ENCODE measurements at regions not wholly inside any gene's neighbourhood (a gene's known extent, or its start where the extent isn't known, plus 50 kb on each side); places are given as distances from the start of the nearest gene placed in this dataset.

DNA sequence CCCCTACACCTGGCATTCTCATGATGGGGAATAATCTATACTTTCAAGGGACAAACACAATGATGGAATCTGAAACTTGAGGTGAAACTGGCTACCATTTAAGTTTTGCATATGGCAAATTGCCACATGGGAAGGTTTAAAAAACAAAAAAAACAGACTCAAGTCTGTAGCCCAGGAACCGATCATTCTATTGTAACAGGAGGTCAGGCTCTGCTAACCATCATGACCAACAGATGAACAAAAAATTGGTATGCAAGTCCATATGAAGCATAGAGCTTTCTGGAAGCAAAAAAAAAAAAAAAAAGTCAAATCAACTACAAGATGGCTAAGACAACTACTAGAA, 594.3 kb upstream of the DIPK2B start:
- no peak for DNase-seq (ENCODE audit: low read depth, low spot score)
- no CpG with 5 or more reads among the region's 1 CpG for WGBS (ENCODE audit: insufficient coverage, insufficient read length)
- H3K27me3 ChIP-seq (ENCODE audit: control insufficient read depth, insufficient read depth, low read length): no peaks in the 10 kb centered on the region
- no peaks in the 10 kb centered on the region; the same call in 1 of the 2 replicates for H3K36me3 ChIP-seq (ENCODE audit: control insufficient read depth, insufficient read depth, low read length)
- H3K27ac ChIP-seq (ENCODE audit: low read length): no peak overlapping the region
- no peaks in the 10 kb centered on the region for H3K9me3 ChIP-seq (ENCODE audit: control insufficient read depth, insufficient read depth, low read length)
- H3K4me3 ChIP-seq (ENCODE audit: low read length): no peak overlapping the region
- H3K4me1 ChIP-seq (ENCODE audit: control insufficient read depth, insufficient read depth, low read length): peaks cover 5% of the 10 kb centered on the region; the same call in 1 of the 2 replicates

DNA sequence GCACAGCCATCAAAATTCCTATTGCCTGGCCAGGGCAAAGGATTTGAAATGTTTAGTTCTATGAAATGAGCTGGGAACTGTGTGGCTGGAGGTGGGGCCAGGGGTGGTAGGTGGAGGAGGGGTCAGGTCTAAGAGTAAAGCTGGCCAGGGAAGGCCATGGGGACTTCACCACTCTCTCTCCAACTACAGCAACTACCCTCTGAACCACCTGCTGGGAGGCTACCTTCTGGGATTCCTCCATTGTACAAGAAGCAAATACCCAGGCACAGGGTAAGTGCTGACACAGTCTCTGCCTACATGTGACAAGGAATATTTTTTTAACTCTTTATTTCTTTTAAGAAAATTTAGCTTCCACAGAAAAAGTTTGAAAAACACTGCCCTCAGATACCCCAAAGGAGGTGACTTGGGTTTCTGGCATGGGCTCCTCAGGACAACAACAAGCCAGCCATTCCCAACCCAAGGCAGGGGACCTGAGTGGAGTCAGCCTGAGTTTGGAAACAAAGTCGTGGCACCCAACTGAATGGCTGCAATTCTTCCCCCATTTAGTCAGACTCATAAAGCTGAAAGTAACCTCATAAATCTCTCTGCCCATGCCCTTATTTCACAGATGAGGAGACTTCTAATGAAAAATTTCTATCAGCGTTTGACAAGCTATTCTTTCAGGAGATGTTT, 593.8 kb upstream of the DIPK2B start:
- no CpG with 5 or more reads among the region's 2 CpGs for WGBS (ENCODE audit: insufficient coverage, insufficient read length)
- Histone ChIP-seq H3K27me3 (ENCODE audit: control insufficient read depth, insufficient read depth, low read length) (no peaks in the 10 kb centered on the region), H3K9me3 (ENCODE audit: control insufficient read depth, insufficient read depth, low read length) (no peaks in the 10 kb centered on the region), H3K4me1 (ENCODE audit: control insufficient read depth, insufficient read depth, low read length) (peaks cover 2% of the 10 kb centered on the region; the same call in 1 of the 2 replicates), H3K36me3 (ENCODE audit: control insufficient read depth, insufficient read depth, low read length) (no peaks in the 10 kb centered on the region; the same call in 1 of the 2 replicates), H3K4me3 (ENCODE audit: low read length) (no peak overlapping the region), H3K27ac (ENCODE audit: low read length) (no peak overlapping the region)
- no peak for DNase-seq (ENCODE audit: low read depth, low spot score)

DNA sequence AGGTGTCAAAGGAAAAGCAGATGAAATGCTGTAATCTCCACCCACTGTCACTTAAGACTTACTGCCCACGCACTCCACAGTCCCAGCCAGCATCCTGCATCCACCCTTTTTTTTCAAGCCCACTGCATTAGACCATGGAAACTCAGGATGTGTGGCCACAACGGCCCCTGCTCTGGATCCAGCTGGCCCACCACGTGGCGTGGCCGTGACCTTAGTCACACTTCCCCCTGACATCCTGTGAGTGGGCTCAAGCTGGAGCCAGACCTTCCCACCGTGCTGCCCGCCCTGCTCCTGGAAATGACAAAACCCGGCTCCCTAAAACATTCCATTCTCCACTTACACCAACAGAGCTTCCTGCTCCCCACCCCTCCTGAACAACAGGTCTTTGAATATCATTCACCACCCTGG, 588.3 kb upstream of the DIPK2B start:
- Histone ChIP-seq H3K4me3 (ENCODE audit: low read length) (no peak overlapping the region), H3K4me1 (ENCODE audit: control insufficient read depth, insufficient read depth, low read length) (peaks cover 5% of the 10 kb centered on the region), H3K27me3 (ENCODE audit: control insufficient read depth, insufficient read depth, low read length) (no peaks in the 10 kb centered on the region), H3K36me3 (ENCODE audit: control insufficient read depth, insufficient read depth, low read length) (no peaks in the 10 kb centered on the region; the same call in 1 of the 2 replicates), H3K27ac (ENCODE audit: low read length) (no peak overlapping the region), H3K9me3 (ENCODE audit: control insufficient read depth, insufficient read depth, low read length) (no peaks in the 10 kb centered on the region)
- no peak for DNase-seq (ENCODE audit: low read depth, low spot score)
- WGBS (ENCODE audit: insufficient coverage, insufficient read length): no CpG with 5 or more reads among the region's 8 CpGs

GRCh38 chrX:45788315-45788714, 587.6 kb upstream of the DIPK2B start:
- WGBS (ENCODE audit: insufficient coverage, insufficient read length): no CpG with 5 or more reads among the region's 5 CpGs
- DNase-seq (ENCODE audit: low read depth, low spot score): no peak
- Histone ChIP-seq H3K4me3 (ENCODE audit: low read length) (no peak overlapping the region), H3K9me3 (ENCODE audit: control insufficient read depth, insufficient read depth, low read length) (no peaks in the 10 kb centered on the region), H3K27me3 (ENCODE audit: control insufficient read depth, insufficient read depth, low read length) (no peaks in the 10 kb centered on the region), H3K27ac (ENCODE audit: low read length) (no peak overlapping the region), H3K36me3 (ENCODE audit: control insufficient read depth, insufficient read depth, low read length) (no peaks in the 10 kb centered on the region), H3K4me1 (ENCODE audit: control insufficient read depth, insufficient read depth, low read length) (peaks cover 6% of the 10 kb centered on the region)

- WGBS (ENCODE audit: insufficient coverage, insufficient read length): no CpG with 5 or more reads among the region's 3 CpGs
- Histone ChIP-seq H3K36me3 (ENCODE audit: control insufficient read depth, insufficient read depth, low read length) (no peaks in the 10 kb centered on the region), H3K27me3 (ENCODE audit: control insufficient read depth, insufficient read depth, low read length) (no peaks in the 10 kb centered on the region), H3K27ac (ENCODE audit: low read length) (no peak overlapping the region), H3K4me1 (ENCODE audit: control insufficient read depth, insufficient read depth, low read length) (peaks cover 5% of the 10 kb centered on the region), H3K9me3 (ENCODE audit: control insufficient read depth, insufficient read depth, low read length) (no peaks in the 10 kb centered on the region), H3K4me3 (ENCODE audit: low read length) (no peak overlapping the region)
- no peak for DNase-seq (ENCODE audit: low read depth, low spot score)
Measured at GRCh38 chrX:45784590-45784989, 583.9 kb upstream of the DIPK2B start.

- H3K36me3 ChIP-seq (ENCODE audit: control insufficient read depth, insufficient read depth, low read length): no peaks in the 10 kb centered on the region
- no peak for DNase-seq (ENCODE audit: low read depth, low spot score)
- no peaks in the 10 kb centered on the region for H3K9me3 ChIP-seq (ENCODE audit: control insufficient read depth, insufficient read depth, low read length)
- no peak overlapping the region for H3K27ac ChIP-seq (ENCODE audit: low read length)
- whole genome bisulfite sequencing (ENCODE audit: insufficient coverage, insufficient read length): no CpG with 5 or more reads among the region's 6 CpGs
- peaks cover 3% of the 10 kb centered on the region for H3K4me1 ChIP-seq (ENCODE audit: control insufficient read depth, insufficient read depth, low read length)
- no peaks in the 10 kb centered on the region for H3K27me3 ChIP-seq (ENCODE audit: control insufficient read depth, insufficient read depth, low read length)
- H3K4me3 ChIP-seq (ENCODE audit: low read length): no peak overlapping the region
Measured at GRCh38 chrX:45783002-45783401, 582.3 kb upstream of the DIPK2B start.

DNA sequence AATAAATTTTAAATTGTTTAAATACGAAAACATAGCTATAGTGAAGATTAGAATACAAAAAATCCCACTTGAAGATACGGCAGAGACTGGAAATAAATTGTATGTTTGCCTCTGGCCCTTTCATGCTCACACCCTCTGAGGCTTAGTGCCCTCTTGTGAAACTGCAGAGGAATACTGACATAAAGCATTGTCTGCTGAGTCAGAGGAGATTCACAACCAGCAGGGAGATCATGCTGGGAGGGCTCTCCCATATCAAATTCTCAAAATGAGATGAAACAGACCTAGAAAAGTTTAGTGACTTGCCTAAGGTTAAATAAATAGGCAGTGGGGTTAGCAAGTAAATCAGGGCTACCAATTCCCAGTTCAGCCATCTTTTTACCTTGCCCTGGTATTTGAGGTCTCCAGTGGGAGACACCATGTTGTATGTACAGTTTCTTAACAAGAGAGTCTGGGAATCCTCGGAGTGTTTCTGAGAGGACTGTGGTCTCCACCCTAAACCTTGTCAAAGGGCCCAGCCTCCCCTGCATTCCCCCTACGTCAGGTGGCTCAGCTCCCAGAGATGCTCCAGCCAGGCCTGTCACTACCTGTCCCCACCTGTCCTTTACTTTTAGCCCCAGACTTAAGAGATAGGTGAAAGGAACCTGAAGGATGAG, 581.4 kb upstream of the DIPK2B start:
- Histone ChIP-seq H3K4me1 (ENCODE audit: control insufficient read depth, insufficient read depth, low read length) (peaks cover 3% of the 10 kb centered on the region), H3K27me3 (ENCODE audit: control insufficient read depth, insufficient read depth, low read length) (no peaks in the 10 kb centered on the region), H3K9me3 (ENCODE audit: control insufficient read depth, insufficient read depth, low read length) (no peaks in the 10 kb centered on the region), H3K4me3 (ENCODE audit: low read length) (no peak overlapping the region), H3K36me3 (ENCODE audit: control insufficient read depth, insufficient read depth, low read length) (no peaks in the 10 kb centered on the region), H3K27ac (ENCODE audit: low read length) (no peak overlapping the region)
- no peak for DNase-seq (ENCODE audit: low read depth, low spot score)
- no CpG with 5 or more reads among the region's 4 CpGs for WGBS (ENCODE audit: insufficient coverage, insufficient read length)

GRCh38 chrX:45778616-45779015, 577.9 kb upstream of the DIPK2B start:
- Histone ChIP-seq H3K9me3 (ENCODE audit: control insufficient read depth, insufficient read depth, low read length) (no peaks in the 10 kb centered on the region), H3K4me1 (ENCODE audit: control insufficient read depth, insufficient read depth, low read length) (peaks cover 1% of the 10 kb centered on the region; the same call in 1 of the 2 replicates), H3K4me3 (ENCODE audit: low read length) (no peak overlapping the region), H3K36me3 (ENCODE audit: control insufficient read depth, insufficient read depth, low read length) (no peaks in the 10 kb centered on the region), H3K27ac (ENCODE audit: low read length) (no peak overlapping the region), H3K27me3 (ENCODE audit: control insufficient read depth, insufficient read depth, low read length) (no peaks in the 10 kb centered on the region)
- DNase-seq (ENCODE audit: low read depth, low spot score): no peak
- WGBS (ENCODE audit: insufficient coverage, insufficient read length): no CpG with 5 or more reads among the region's 1 CpG

DNA sequence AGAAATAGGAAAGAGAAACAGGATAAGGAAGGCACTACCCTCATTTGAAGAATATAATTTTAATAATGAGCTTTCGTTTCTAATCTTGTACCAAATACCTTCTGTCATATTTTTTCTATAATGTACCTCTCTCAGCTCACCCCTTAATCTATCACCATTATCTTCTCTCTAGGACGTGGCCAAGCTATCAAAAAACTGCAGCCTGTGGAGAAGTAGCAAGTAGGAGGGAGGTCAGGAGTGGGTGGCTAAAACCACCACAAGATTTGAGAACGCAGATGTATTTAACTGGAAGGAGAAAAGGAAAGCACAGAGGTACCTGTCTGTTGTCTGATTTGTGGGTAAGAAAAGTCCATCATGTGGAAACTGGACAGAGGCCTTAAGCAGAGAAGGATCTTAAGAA, 576.7 kb upstream of the DIPK2B start:
- no peaks in the 10 kb centered on the region for H3K36me3 ChIP-seq (ENCODE audit: control insufficient read depth, insufficient read depth, low read length)
- no peak overlapping the region for H3K4me3 ChIP-seq (ENCODE audit: low read length)
- no peaks in the 10 kb centered on the region for H3K27me3 ChIP-seq (ENCODE audit: control insufficient read depth, insufficient read depth, low read length)
- H3K27ac ChIP-seq (ENCODE audit: low read length): no peak overlapping the region
- no peaks in the 10 kb centered on the region for H3K9me3 ChIP-seq (ENCODE audit: control insufficient read depth, insufficient read depth, low read length)
- H3K4me1 ChIP-seq (ENCODE audit: control insufficient read depth, insufficient read depth, low read length): no peaks in the 10 kb centered on the region
- no peak for DNase-seq (ENCODE audit: low read depth, low spot score)
- whole genome bisulfite sequencing (ENCODE audit: insufficient coverage, insufficient read length): no CpG with 5 or more reads among the region's 3 CpGs

- Histone ChIP-seq H3K4me3 (ENCODE audit: low read length) (no peak overlapping the region), H3K9me3 (ENCODE audit: control insufficient read depth, insufficient read depth, low read length) (no peaks in the 10 kb centered on the region), H3K4me1 (ENCODE audit: control insufficient read depth, insufficient read depth, low read length) (no peaks in the 10 kb centered on the region), H3K36me3 (ENCODE audit: control insufficient read depth, insufficient read depth, low read length) (no peaks in the 10 kb centered on the region), H3K27ac (ENCODE audit: low read length) (no peak overlapping the region), H3K27me3 (ENCODE audit: control insufficient read depth, insufficient read depth, low read length) (no peaks in the 10 kb centered on the region)
- no CpG with 5 or more reads among the region's 2 CpGs for WGBS (ENCODE audit: insufficient coverage, insufficient read length)
- no peak for DNase-seq (ENCODE audit: low read depth, low spot score)
Measured at GRCh38 chrX:45775468-45775867, 574.8 kb upstream of the DIPK2B start.

DNA sequence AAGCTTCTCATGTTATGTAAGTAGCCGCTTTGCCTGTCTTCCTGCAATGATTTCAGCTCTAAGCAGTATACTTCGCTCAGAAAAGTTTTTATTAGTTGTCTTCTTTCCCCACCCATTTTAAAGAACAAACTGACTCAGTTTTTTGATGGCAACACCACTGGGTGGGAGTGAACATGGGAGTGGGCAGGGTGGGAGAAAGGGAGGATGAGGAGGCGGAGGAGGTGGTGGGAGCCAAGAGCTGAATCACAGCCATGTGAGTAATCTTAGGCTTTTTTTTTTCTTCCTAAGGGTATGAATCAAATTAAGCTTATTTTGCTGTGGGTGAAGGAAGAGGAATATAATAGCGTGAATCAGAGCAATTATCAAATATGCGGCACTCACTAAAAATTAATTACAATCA, 574.3 kb upstream of the DIPK2B start:
- no CpG with 5 or more reads among the region's 5 CpGs for WGBS (ENCODE audit: insufficient coverage, insufficient read length)
- H3K9me3 ChIP-seq (ENCODE audit: control insufficient read depth, insufficient read depth, low read length): no peaks in the 10 kb centered on the region
- no peaks in the 10 kb centered on the region for H3K4me1 ChIP-seq (ENCODE audit: control insufficient read depth, insufficient read depth, low read length)
- H3K36me3 ChIP-seq (ENCODE audit: control insufficient read depth, insufficient read depth, low read length): no peaks in the 10 kb centered on the region
- no peak for DNase-seq (ENCODE audit: low read depth, low spot score)
- H3K27me3 ChIP-seq (ENCODE audit: control insufficient read depth, insufficient read depth, low read length): no peaks in the 10 kb centered on the region
- no peak overlapping the region for H3K27ac ChIP-seq (ENCODE audit: low read length)
- H3K4me3 ChIP-seq (ENCODE audit: low read length): no peak overlapping the region
